SIG-M5 (cell line): ENCODE measurements at regions not wholly inside any gene's neighbourhood (a gene's known extent, or its start where the extent isn't known, plus 50 kb on each side); places are given as distances from the start of the nearest gene placed in this dataset.
"Not testable (repeated sequence)": the region's sequence is repeated elsewhere in the genome, so short reads cannot be mapped to it uniquely, and the experiment has no call there.

Experiments
- DNase-seq: peaks from one replicate; lab custom pipeline; 2025; lab: John Stamatoyannopoulos, UW

- DNase-seq = no peak
Measured at GRCh38 chr20:23299673-23300050, 50.9 kb upstream of the NXT1 start.

- DNase-seq = no peak
Measured at GRCh38 chr20:23298926-23299672, 51.5 kb upstream of the NXT1 start.

- no peak for DNase-seq
Measured at GRCh38 chr20:23298155-23298554, 52.4 kb upstream of the NXT1 start.

GRCh38 chr20:23296841-23297701 is 53.5 kb upstream of the NXT1 start:
- DNase-seq = no peak

- no peak for DNase-seq
Measured at GRCh38 chr20:23295934-23296333, 54.7 kb upstream of the NXT1 start.

- DNase-seq = no peak
Measured at GRCh38 chr20:23294671-23295070, 55.9 kb upstream of the NXT1 start.

GRCh38 chr20:23294166-23294565 is 56.4 kb upstream of the NXT1 start:
- no peak for DNase-seq

- no peak for DNase-seq
Measured at GRCh38 chr20:23293689-23294088, 56.9 kb upstream of the NXT1 start.

- not testable (repeated sequence) for DNase-seq
Measured at GRCh38 chr20:23292311-23292710, 58.3 kb upstream of the NXT1 start.

- DNase-seq = no peak
Measured at GRCh38 chr20:23291575-23292240, 58.9 kb upstream of the NXT1 start.

GRCh38 chr20:23290761-23291574 is 59.6 kb upstream of the NXT1 start:
- no peak for DNase-seq

GRCh38 chr20:23289724-23290395 is 60.7 kb upstream of the NXT1 start:
- DNase-seq = no peak

GRCh38 chr20:23289249-23289648 is 61.3 kb upstream of the NXT1 start:
- DNase-seq = no peak

GRCh38 chr20:23287354-23288190 is 63.0 kb upstream of the NXT1 start:
- no peak for DNase-seq

- DNase-seq = no peak
Measured at GRCh38 chr20:23286346-23286745, 64.2 kb upstream of the NXT1 start.

- DNase-seq = no peak
Measured at GRCh38 chr20:23285536-23285935, 65.1 kb upstream of the NXT1 start.

GRCh38 chr20:23284009-23284408 is 66.6 kb upstream of the NXT1 start:
- DNase-seq = no peak

- DNase-seq = no peak
Measured at GRCh38 chr20:23283096-23283850, 67.3 kb upstream of the NXT1 start.

GRCh38 chr20:23282546-23282945 is 68.0 kb upstream of the NXT1 start:
- no peak for DNase-seq

GRCh38 chr20:23282111-23282510 is 68.5 kb upstream of the NXT1 start:
- no peak for DNase-seq
